Muscle layer of duodenum (tissue), 2 donors: ENCODE measurements at regions not wholly inside any gene's neighbourhood (a gene's known extent, or its start where the extent isn't known, plus 50 kb on each side); places are given as distances from the start of the nearest gene placed in this dataset.
"Not testable (repeated sequence)": the region's sequence is repeated elsewhere in the genome, so short reads cannot be mapped to it uniquely, and the experiment has no call there.

Source experiments
- H3K27ac ChIP-seq: one replicate; pipeline ENCODE4 v1.7.0; 2013; ENCODE audit warnings: mild to moderate bottlenecking, low read length
- H3K27me3 ChIP-seq: one replicate; pipeline ENCODE4 v1.7.0; 2013; ENCODE audit warnings: low read depth, mild to moderate bottlenecking, control low read depth, low read length
- H3K36me3 ChIP-seq, 2 donors: one replicate each; pipeline ENCODE4 v1.7.0; 2013; ENCODE audit warnings: low read length in 2 of 2, control low read depth in 1 of 2, mild to moderate bottlenecking in 1 of 2; ENCODE audit not compliant: insufficient read depth in 2 of 2, control insufficient read depth in 1 of 2
- H3K4me1 ChIP-seq, 2 donors: one replicate each; pipeline ENCODE4 v1.7.0; 2013; ENCODE audit warnings: low read length in 2 of 2, mild to moderate bottlenecking in 2 of 2, control low read depth in 1 of 2, moderate library complexity in 1 of 2; ENCODE audit not compliant: insufficient read depth in 2 of 2, control insufficient read depth in 1 of 2
- H3K4me3 ChIP-seq, 2 donors: one replicate each; pipeline ENCODE4 v1.7.0; 2013; ENCODE audit warnings: low read length in 2 of 2, low read depth in 1 of 2, mild to moderate bottlenecking in 1 of 2
- H3K9me3 ChIP-seq, 2 donors: one replicate each; pipeline ENCODE4 v1.7.0; 2013; ENCODE audit warnings: low read length in 2 of 2, control low read depth in 1 of 2, mild to moderate bottlenecking in 1 of 2; ENCODE audit not compliant: control insufficient read depth in 1 of 2
- donor health status: healthy.

DNA sequence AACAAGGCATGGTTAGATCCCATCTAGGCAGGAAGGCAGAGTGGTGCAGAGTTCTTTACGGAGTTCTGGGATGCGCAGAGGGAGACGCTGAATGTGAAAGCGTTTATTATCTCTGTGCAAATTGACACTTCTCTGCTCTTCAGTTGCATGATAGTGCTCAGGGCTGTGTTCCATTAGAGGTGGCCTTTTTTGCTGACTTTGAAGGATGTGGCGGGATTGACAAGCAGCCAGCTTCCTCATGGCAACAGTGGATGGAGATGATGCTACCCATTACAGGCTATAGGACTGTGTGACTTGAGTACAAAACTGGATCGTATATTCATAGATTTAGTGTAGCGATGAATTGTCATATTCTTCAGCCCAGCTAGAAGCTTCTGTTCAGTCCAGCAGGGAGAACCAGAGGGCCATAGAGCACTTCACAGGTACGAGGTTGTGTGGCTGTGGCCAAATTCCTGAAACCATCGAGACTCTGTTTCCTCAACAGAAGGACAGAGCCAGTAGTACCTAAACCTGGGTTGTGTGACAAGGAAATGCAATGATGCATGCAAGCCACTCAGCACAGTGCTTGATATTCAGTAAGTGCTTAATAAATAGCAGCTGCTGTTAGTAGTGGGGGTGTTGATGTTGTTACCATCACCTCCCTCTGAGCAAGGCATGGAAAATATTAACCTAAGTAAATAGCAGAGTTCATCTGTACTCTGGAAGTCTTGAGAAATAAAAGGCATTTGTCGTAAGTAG, 430.0 kb upstream of the KAZN start:
- Histone ChIP-seq H3K27me3 (no peaks in the 10 kb centered on the region), H3K4me1 (no peaks in the 10 kb centered on the region), H3K36me3 (no peaks in the 10 kb centered on the region), H3K27ac (no peak overlapping the region), H3K9me3 (peaks cover 0 to 15% of the 10 kb centered on the region in 2 donors), H3K4me3 (no peak overlapping the region)

GRCh38 chr1:14173598-14173997, 424.9 kb upstream of the KAZN start:
- no peaks in the 10 kb centered on the region for H3K36me3 ChIP-seq
- H3K27me3 ChIP-seq: no peaks in the 10 kb centered on the region

GRCh38 chr1:14177866-14178265, 420.6 kb upstream of the KAZN start:
- H3K27ac ChIP-seq, H3K36me3 ChIP-seq, H3K4me3 ChIP-seq, H3K9me3 ChIP-seq, H3K4me1 ChIP-seq, H3K27me3 ChIP-seq: not testable (repeated sequence)

More at GRCh38 chr1:14173598-14173997, 424.9 kb upstream of the KAZN start:
- H3K9me3 ChIP-seq: peaks cover 0 to 13% of the 10 kb centered on the region in 2 donors
- no peak overlapping the region for H3K4me3 ChIP-seq
- no peak overlapping the region for H3K27ac ChIP-seq
- no peaks in the 10 kb centered on the region for H3K4me1 ChIP-seq

DNA sequence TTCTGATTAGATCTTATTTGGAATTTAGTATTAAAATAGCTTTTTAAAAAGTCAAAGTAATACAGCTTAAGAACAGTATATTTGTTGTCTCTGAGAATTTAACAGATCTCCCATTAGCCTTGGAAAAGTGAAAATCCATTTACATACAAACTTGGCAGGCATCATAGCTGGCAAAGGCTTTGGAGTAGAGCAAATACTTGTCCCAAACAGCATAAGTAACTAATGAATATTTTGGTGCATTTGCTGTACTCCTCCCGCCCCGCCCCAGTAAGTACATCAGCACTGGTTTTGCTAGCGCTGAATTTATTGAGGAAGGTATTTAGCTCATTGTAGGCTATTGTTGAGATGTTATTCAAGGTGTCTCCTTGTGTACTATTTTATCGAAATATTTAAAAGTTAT, 417.7 kb upstream of the KAZN start:
- Histone ChIP-seq H3K27ac (no peak overlapping the region), H3K36me3 (no peaks in the 10 kb centered on the region), H3K9me3 (no peaks in the 10 kb centered on the region), H3K4me3 (no peak overlapping the region), H3K4me1 (no peaks in the 10 kb centered on the region), H3K27me3 (no peaks in the 10 kb centered on the region)

DNA sequence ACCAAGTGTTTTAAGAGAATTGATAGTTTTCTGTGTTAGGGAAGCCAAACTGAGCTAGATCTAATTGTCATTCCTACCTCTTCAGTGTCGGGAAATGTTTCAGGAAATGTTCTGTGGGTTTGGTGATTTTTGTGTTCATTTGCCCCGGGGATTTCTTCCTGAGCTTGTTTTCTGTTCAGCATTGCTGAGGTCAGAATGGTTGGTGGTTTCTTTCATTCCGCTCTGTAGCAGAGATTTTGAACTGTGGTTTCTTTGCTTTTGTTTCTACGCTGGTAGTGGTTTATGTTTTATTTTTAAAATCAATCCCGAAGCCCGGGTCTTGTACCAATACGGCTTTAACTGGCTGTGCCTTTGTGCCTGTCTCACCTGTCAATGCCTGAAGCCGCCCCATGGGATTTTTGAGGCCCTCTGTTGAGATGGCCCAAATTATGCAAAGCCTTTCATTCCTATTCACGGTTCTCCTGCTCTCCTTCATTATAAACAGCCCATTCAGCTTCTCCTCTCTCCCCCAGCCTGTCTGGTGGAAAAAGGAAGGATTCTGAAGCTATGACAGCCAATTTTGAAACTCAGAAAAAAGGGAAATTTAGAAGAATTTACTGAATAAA, 417.2 kb upstream of the KAZN start:
- Histone ChIP-seq H3K9me3 (no peaks in the 10 kb centered on the region), H3K27ac (no peak overlapping the region), H3K36me3 (no peaks in the 10 kb centered on the region), H3K27me3 (no peaks in the 10 kb centered on the region), H3K4me1 (no peaks in the 10 kb centered on the region), H3K4me3 (no peak overlapping the region)

DNA sequence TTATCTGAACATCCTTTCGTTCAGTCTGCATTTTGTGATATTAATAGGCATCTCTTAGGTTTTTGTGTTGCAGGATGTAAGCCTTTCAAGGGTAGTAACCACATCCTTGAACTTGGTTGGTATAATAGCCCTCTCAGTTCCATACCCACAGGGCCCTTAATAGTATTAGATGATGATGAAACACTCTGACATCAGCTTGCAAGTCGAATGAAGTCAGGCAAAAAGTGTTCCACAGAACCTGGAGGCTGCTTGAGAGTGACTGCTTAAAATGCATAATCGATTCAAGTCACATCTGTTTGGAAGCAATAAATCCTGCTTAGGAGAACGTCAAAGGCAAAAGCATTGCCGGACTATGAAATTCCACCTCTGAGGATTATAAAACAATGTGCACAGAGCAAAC, 415.6 kb upstream of the KAZN start:
- Histone ChIP-seq H3K36me3 (no peaks in the 10 kb centered on the region), H3K27ac (no peak overlapping the region), H3K4me3 (no peak overlapping the region), H3K27me3 (no peaks in the 10 kb centered on the region), H3K9me3 (no peaks in the 10 kb centered on the region), H3K4me1 (no peaks in the 10 kb centered on the region)

GRCh38 chr1:14183329-14183728, 415.2 kb upstream of the KAZN start:
- Histone ChIP-seq H3K36me3 (no peaks in the 10 kb centered on the region), H3K9me3 (no peaks in the 10 kb centered on the region), H3K4me3 (no peak overlapping the region), H3K4me1 (no peaks in the 10 kb centered on the region), H3K27me3 (no peaks in the 10 kb centered on the region), H3K27ac (no peak overlapping the region)

DNA sequence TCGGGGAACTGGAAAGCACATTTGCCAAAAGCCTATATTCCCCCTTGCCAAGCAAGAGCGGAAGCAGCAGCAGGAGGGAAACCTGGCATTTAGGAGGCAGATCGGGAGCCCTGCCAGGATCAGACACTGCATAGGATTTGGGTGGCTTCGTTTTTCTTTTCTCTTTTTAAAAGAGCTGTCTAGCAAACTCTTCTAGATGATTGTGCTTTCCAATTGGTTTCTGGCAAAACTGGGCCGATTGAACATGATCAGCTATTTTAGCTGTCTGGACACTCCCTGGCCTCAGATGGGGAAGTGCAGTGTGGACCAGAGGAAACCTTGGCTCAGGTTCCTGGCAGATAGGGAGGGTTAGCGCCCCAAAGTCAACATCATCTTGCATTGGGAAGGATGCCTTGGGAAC, 414.0 kb upstream of the KAZN start:
- Histone ChIP-seq H3K4me1 (no peaks in the 10 kb centered on the region), H3K36me3 (no peaks in the 10 kb centered on the region), H3K9me3 (no peaks in the 10 kb centered on the region), H3K4me3 (no peak overlapping the region), H3K27me3 (no peaks in the 10 kb centered on the region), H3K27ac (no peak overlapping the region)

- Histone ChIP-seq H3K4me1 (no peaks in the 10 kb centered on the region), H3K27ac (no peak overlapping the region), H3K4me3 (no peak overlapping the region), H3K36me3 (no peaks in the 10 kb centered on the region), H3K27me3 (no peaks in the 10 kb centered on the region), H3K9me3 (no peaks in the 10 kb centered on the region)
These were observed 409.1 kb upstream of the KAZN start for GRCh38 chr1:14189381-14189780.

DNA sequence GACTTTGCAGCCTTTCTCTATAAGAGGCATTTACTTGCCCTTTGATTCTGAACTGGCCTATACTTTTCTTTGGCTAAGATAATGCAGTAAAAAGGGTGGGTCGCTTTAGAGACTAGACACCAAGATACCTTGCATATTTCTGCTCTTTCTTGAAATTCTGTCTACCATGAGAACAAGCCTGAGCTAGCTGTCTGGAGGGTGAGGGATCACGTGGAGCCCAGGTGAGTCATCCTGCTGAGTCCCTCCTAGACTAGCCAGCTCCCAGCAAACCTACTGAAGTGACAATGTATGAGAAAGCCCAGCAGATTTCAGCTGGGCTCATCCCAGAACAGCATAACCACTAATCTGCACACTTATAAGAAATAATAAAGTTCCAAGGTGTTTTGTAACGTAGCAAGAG, 408.0 kb upstream of the KAZN start:
- Histone ChIP-seq H3K27ac (no peak overlapping the region), H3K36me3 (no peaks in the 10 kb centered on the region), H3K4me1 (no peaks in the 10 kb centered on the region), H3K27me3 (no peaks in the 10 kb centered on the region), H3K4me3 (no peak overlapping the region), H3K9me3 (no peaks in the 10 kb centered on the region)

- H3K4me3 ChIP-seq: no peak overlapping the region
- no peak overlapping the region for H3K27ac ChIP-seq
- no peaks in the 10 kb centered on the region for H3K9me3 ChIP-seq
- no peaks in the 10 kb centered on the region for H3K36me3 ChIP-seq
- H3K4me1 ChIP-seq: no peaks in the 10 kb centered on the region
- H3K27me3 ChIP-seq: no peaks in the 10 kb centered on the region
These were observed 404.0 kb upstream of the KAZN start for GRCh38 chr1:14194511-14194910.

DNA sequence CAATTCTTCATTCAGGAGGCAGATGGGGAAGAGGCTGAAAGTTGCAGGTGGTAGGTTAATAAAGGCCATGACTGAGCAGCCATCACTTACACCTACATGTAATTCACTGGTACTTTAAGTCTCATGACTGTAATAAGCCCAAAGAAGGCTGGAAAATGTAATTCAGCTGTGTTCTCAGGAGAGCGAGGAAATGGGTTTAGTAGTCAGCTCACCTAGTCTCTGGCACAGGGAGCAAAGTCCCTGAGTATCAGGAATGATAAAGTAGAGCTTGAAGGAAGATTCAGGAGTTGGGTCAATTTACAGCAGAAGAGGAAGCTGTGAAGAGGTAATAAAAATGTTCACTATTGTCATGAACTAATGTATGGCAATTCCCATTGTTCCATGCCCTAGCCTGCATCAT, 393.4 kb upstream of the KAZN start:
- H3K36me3 ChIP-seq: no peaks in the 10 kb centered on the region
- H3K4me3 ChIP-seq: no peak overlapping the region
- H3K4me1 ChIP-seq: no peaks in the 10 kb centered on the region
- no peak overlapping the region for H3K27ac ChIP-seq
- no peaks in the 10 kb centered on the region for H3K9me3 ChIP-seq
- H3K27me3 ChIP-seq: no peaks in the 10 kb centered on the region
